ENCODE measurements at regions not wholly inside any gene's neighbourhood (a gene's known extent, or its start where the extent isn't known, plus 50 kb on each side); places are given as distances from the start of the nearest gene placed in this dataset.

DNA sequence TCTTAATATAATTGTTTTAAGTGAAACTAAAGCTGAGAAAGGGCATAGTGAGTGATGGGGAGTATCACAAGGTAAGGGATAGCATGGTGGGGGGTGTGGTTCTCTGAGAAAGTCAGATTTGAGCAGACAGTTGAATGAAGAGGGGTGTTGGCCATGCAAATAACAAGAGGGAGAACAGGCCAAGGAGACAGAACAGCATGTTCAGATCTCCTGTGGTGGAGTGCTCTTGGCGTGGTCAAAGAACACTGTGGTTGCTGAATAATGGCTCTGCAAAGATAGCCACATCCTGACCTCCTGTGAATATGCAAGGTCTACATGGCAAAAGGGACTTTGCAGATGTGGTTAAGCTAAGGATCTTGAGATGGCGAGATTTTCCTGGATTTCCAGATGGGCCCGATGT lies 389.2 kb downstream of the TMEM182 start:
- CTCF ChIA-PET (ENCODE audit: partially characterized antibody): interaction anchor here (2.8 kb wide), 1 partner anchor 10 kb away, joined by 14 read pairs; no protein-coding TSS in a partner anchor
- no peak overlapping the region for H2BK12ac ChIP-seq (ENCODE audit: low read depth, low read length)
- H3K27ac ChIP-seq (ENCODE audit: low read depth, low read length): no peak overlapping the region
- no peaks in the 10 kb centered on the region for H3K23me2 ChIP-seq (ENCODE audit: low read depth, low read length)
- H2AFZ ChIP-seq (ENCODE audit: low read length): no peak overlapping the region
- H3K79me1 ChIP-seq (ENCODE audit: low read depth, low read length): no peaks in the 10 kb centered on the region
- H3K4me1 ChIP-seq (replicated peaks in 1 of 4; ENCODE audit: control insufficient read depth in 3 of 4, insufficient read depth in 4 of 4, low read length in 3 of 4): no peaks in the 10 kb centered on the region
- no peak overlapping the region for H3K4me3 ChIP-seq (ENCODE audit: extremely low read depth in 1 of 4, insufficient read depth in 2 of 4, low read depth in 3 of 4, low read length in 4 of 4)
- no peak overlapping the region for H2BK20ac ChIP-seq (ENCODE audit: low read length)
- no peaks in the 10 kb centered on the region for H3K79me2 ChIP-seq (ENCODE audit: control insufficient read depth in 1 of 2, insufficient read depth in 2 of 2, low read length in 2 of 2)
- no peak overlapping the region for H3K4me2 ChIP-seq (ENCODE audit: insufficient read depth in 1 of 2, low read depth in 2 of 2, low read length in 2 of 2)
- no peak overlapping the region for H2BK15ac ChIP-seq (ENCODE audit: low read length)
- H4K91ac ChIP-seq (replicated peaks; ENCODE audit: insufficient read length, low read length): no peak overlapping the region
- DNase-seq (ENCODE audit: low read depth in 1 of 2, low spot score in 2 of 2): no peak
- 94% methylated on average over 3 of the region's 3 CpGs; no CpG with 5 or more reads in 1 of the 2 experiments for WGBS, 2 experiments (ENCODE audit: extremely low coverage in 1 of 2, insufficient coverage in 1 of 2, insufficient read length in 1 of 2, insufficient replicate concordance in 2 of 2, low coverage in 1 of 2, low lambda C conversion rate in 2 of 2, missing lambda C conversion rate in 1 of 2)
- H4K5ac ChIP-seq (ENCODE audit: insufficient read length, low read depth, low read length): no peak overlapping the region
- no peak overlapping the region for H3K18ac ChIP-seq (ENCODE audit: extremely low read depth, low read length)
- no peaks in the 10 kb centered on the region for H4K20me1 ChIP-seq (replicated peaks in 1 of 2; ENCODE audit: control insufficient read depth in 1 of 2, insufficient read depth in 2 of 2, low read length in 2 of 2)
- no peak for FAIRE-seq
- H3K27me3 ChIP-seq (replicated peaks in 1 of 4; ENCODE audit: control insufficient read depth in 3 of 4, extremely low read depth in 1 of 4, insufficient read depth in 3 of 4, low read length in 3 of 4): no peaks in the 10 kb centered on the region
- no peak overlapping the region for H4K8ac ChIP-seq (ENCODE audit: extremely low read depth, insufficient read depth, low read length)
- H3K36me3 ChIP-seq (ENCODE audit: control insufficient read depth in 2 of 4, insufficient read depth in 4 of 4, low read length in 3 of 4): no peaks in the 10 kb centered on the region
- H2AK5ac ChIP-seq (ENCODE audit: low read depth, low read length): no peak overlapping the region
- H3K4ac ChIP-seq (replicated peaks; ENCODE audit: insufficient read length, low read depth, low read length): no peak overlapping the region
- H3K56ac ChIP-seq (replicated peaks; ENCODE audit: insufficient read length, low read depth, low read length): no peak overlapping the region
- H3K23ac ChIP-seq (ENCODE audit: insufficient read length): no peak overlapping the region
- H3K9ac ChIP-seq (replicated peaks in 1 of 4; ENCODE audit: extremely low read depth in 1 of 4, low read depth in 3 of 4, low read length in 3 of 4): no peak overlapping the region
- peaks cover 0 to 5% of the 10 kb centered on the region in 2 experiments; a peak in 1 of 4 replicates for H3K9me3 ChIP-seq (ENCODE audit: insufficient read depth in 2 of 2, low read depth in 1 of 2, low read length in 1 of 2)
- H2BK120ac ChIP-seq (replicated peaks; ENCODE audit: low read depth, low read length): no peak overlapping the region
- POLR2A ChIA-PET (ENCODE audit: partially characterized antibody): no interaction called here
- H2BK5ac ChIP-seq (ENCODE audit: low read depth, low read length): no peak overlapping the region
- no peak overlapping the region for H3K14ac ChIP-seq (ENCODE audit: insufficient read length)
- TF ChIP-seq ASH2L (IDR thresholded peaks at IDR 0.05; ENCODE audit: low read length) (no peak), FOSL1 (IDR thresholded peaks at IDR 0.05; ENCODE audit: insufficient read depth, low read depth, low read length) (no peak)
